Stimulated activated CD4-positive, alpha-beta T cell treated with anti-CD3 and anti-CD28 coated beads, Interleukin-2, amount 100 ng/mL, for 24 hours (primary cell): ENCODE measurements at regions not wholly inside any gene's neighbourhood (a gene's known extent, or its start where the extent isn't known, plus 50 kb on each side); places are given as distances from the start of the nearest gene placed in this dataset.
"Not testable (repeated sequence)": the region's sequence is repeated elsewhere in the genome, so short reads cannot be mapped to it uniquely, and the experiment has no call there.

Experiments
- DNase-seq, 2 donors: peaks; one replicate each; pipeline ENCODE4 v3.0.0-alpha.2; 2020

DNA sequence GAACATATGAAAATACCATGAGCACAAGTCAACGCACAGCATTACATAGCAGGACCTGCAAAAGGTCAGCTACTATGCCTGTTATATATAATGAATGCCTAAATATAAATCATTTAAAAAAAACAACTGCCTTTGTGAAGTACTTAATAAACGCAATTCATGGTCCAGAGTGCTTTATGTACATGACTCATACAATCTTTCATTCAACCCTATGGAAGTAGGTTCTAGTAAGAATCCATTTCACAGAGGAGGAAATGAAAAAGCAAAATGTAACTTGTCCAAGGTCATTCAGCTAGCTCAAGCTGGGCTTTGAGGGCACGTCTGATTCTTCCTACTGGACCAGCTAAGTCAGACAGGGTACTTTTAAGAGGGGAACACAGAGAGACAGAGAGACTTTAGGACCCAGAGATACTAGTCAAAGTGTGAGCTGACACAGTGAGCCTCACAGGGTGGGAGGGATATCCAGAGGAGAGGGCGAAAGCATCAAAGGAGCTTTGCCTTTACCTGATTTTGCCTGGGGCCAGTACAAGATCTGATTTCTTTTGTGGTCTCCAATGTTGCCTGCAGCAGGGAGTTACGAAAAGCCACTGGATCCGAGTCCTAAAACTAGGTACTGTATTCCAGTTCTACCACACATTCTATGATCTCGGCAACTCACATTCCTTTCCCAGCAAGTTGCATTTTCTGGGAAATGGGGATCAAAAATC lies 83.4 kb upstream of the ZFHX3 start:
- no peak for DNase-seq

DNA sequence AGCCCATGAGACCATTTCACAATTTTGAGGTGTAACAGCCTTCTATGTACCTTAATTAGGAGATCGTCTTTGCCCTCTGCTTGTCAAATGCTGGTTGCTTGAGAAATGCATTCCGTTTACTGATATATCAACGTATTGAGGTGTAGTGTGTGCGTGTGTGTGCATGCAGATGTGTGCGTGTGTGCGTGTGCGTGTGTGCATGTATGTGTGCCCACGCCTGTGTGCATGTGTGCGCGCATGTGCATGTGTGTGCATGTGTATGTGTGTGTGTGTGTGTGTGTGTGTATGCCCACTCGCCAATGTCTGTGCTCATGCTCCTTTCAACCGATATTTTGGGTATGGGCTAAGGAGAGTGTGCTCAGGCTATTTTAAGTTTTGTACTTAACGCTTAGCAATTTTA lies 81.5 kb upstream of the ZFHX3 start:
- no peak for DNase-seq

DNA sequence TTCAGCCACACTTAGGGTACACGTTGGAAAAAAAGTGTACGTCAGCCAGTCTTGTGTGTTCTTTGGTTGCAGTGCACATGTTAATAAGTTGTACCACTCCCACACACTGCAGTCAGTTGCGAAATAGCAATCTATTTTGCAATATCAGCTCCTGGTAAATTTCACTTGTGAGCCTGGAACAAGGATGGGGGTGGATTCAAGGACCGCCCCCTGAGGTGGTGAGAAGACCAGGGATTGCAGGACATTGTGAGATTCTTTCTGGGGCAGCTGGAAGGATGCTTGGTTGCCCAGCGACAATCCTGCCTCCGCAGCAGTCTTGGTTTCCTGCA lies 78.6 kb upstream of the ZFHX3 start:
- no peak for DNase-seq

DNA sequence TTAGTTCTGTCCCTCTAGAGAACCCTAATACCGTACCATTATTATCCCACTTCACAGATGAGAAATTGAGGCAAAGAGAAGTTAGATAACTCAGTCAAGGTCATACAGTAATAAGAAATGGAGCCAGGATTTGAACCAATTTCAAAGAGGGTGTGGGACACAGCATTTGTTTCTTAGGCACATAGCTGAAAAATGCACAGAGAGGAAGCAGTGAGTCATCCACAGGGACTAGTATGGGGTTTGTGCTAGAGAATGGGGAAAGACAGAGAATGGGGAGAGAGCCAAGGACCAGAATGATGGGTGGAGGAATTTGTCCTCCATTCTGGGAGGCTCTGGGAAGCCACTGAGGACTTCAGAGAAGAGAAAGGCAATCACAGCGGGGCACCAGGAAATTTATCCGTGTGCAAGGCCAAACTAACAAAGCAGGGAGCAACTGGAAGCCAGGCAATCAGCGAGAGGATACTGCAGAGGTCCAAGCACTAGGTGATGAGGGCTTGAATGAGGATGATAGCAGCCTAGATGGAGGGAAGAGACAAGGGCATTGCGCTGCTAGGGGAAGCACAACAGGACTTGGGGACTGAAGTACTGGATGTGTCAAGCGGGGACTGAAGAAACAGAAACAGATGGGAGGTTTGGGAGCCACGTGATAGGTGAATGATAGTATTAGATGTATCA lies 78.1 kb upstream of the ZFHX3 start:
- no peak for DNase-seq

DNA sequence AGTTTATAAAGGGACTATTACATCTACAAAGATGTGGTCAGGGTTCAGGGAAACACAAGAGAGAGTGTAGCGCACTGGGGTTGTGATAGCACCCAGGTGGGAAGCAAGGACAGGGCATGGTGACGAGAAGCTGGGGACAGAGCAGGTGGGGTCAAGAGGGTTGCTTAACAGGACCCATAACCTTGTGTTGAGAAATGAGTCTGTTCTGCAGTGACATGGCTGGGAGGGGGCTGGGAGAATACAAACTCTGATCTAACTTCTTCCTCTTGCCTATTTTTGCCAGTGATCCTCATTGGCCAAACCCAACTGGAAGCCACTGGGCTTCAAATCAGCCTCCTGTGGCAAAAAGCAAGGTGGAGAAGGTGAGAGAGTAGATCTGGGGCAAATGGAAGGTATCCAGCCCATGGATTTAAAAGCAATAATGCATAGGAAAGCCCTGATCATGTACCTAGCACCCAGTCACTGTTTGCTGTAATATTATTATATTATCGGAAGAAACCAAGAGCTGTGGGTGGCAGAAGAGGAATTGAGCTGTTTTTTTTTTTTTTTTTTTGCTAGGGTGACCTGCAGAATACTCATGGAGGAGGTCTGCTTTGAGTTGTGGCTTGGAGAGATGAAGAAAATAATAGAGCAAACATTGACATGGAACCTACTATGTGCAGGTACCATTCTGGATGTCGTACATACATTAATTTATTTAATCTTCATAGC lies 76.9 kb upstream of the ZFHX3 start:
- DNase-seq = no peak

DNA sequence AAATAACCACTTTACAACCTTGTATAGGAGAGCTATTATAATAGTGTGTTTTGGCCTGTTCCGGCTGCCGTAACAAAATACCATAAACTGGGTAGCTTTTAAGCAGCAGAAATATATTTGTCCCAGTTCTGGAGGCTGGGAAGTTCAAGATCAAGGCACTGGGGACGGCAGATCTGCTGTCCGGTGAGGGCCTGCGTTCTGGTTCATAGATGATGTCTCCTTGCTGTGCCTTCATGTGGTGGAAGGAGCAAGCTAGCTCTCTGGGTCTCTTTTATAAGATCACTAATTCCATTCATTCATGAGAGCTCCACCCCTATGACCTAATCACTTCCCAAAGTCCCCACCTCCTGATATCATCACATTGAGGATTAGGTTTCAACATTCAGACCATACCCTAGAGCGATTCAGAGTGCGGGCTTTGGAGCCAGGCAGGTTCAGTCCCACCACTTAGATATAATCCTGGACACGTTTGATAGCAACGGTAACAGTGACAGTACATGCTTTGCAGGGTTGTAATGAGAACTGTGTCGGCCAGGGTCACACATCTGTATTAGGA lies 76.2 kb upstream of the ZFHX3 start:
- no peak for DNase-seq

DNA sequence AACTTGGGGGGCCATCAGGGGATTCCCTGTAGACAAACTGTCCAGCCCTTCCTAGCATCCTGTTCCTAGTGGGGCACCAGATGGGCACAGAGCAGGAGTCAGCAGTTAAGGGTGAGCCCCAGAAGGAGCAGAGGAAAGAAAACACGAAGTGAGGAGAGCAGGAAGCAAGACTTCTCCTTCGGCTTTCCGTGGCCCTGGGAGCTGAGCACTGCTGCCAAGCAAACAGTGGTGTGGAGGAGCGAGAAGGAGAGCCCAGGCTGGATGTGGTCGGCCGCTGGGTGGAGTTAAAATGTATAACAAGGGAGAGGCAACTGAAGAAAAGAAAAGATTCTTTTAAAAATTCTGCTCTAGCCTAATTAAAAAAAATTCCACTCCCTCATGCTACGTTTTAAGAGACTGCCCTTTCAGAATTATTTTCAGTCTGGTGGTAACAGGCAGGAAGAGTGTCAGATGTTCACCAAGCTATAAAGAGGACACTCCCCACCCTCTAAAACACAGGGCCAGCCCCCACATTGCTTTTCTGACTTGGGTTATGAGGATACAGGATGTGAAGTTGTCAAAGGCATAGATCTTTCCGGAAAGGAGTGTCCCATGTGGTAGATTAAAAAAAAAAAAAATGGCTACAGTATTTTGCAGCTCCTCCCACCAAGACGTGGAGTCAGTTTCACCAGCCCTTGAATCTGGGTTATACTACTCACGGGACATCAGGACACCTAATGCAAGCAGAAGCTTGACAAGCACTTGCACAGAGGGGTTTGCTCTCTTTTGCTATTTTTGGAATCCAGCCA lies 74.9 kb upstream of the ZFHX3 start:
- no peak for DNase-seq

DNA sequence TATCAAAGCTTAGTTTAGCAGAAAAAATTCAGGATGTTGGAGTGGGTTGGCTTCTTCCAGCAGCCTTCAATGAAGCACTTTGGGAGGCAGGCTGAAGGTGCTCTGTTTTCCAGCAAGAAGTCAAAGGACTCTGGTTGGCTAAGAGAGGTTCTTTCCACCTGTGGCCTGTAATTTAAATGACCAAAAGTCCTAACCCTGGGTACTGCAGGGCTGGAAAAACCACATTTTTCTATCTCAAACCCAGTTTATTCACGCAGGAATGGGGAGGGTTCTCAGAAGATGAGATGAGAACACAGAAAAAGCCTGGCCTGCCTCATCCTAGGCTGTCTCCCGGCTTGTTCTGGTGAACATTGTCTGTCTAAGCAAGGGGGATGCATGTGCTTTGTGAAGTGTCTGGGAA lies 68.6 kb upstream of the ZFHX3 start:
- no peak for DNase-seq

DNA sequence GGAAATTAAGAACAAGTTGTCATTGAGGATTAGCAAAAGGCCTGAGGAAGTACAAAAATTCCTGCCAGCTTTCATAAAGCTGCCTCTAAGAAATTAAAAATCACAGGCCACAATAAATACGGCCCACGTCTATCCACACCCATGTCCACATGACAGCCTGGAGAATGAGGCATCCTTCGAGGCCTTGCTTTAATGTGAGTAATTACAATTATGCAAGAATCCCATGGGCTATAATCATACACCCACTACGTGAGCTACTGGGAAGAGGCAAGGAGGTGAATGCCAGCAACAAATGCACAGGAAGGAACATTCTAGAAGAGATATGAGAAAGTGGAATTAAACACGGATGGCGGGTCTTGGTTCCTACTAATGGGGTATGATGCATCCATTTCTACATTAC lies 65.4 kb upstream of the ZFHX3 start:
- DNase-seq = no peak

DNA sequence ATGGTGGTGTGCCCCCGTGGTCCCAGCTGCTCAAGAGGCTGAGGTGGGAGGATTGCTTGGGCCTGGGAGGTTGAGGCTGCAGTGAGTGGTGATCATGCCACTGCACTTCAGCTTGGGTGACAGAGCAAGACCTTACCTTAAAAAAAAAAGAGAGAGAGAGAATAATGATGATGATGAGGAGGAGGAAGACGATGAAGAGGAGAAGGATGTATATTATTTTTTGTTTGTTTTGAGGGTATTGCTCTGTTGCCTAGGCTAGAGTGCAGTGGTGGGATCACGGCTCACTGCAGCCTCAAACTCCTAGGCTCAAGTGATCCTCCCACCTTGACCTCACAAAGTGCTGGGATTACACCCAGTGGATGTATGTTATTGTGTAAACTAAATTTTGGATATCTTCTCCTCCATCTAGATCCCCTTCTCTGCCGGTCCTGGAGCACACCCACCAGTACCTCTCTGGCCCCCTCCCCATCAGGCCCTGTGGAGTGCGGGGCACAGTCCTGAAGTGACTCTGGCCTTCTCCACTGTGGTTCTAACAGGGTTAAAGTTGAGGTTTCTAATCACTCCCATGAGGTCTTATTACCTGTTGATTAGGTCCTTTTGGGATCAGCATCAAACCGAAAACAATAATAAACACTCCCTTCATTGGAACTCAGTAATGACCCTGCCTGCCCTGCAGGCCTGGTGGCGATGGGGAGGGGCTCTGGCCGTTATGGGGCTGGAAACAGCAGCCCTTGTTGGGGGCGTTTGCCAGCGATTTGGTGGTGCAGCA lies 60.5 kb upstream of the ZFHX3 start:
- no peak for DNase-seq

DNA sequence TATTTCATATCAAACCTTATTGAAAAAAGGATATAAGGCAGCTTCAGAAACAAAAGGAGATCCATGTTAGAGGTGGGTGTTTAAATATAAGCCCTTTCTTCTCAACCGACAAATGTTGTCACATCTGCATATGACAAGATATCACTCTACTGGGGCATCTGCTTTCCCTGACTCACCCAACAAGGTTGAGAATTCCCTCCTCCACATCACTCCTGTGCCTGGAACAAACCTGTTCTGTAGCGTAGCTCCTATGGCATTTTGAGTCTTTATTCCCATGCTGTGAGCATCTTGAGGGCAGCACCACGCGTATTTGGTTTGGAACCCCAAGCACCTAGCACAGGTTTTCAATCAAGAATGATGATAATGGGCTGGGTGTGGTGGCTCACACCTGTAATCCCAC lies 59.4 kb upstream of the ZFHX3 start:
- no peak for DNase-seq

DNA sequence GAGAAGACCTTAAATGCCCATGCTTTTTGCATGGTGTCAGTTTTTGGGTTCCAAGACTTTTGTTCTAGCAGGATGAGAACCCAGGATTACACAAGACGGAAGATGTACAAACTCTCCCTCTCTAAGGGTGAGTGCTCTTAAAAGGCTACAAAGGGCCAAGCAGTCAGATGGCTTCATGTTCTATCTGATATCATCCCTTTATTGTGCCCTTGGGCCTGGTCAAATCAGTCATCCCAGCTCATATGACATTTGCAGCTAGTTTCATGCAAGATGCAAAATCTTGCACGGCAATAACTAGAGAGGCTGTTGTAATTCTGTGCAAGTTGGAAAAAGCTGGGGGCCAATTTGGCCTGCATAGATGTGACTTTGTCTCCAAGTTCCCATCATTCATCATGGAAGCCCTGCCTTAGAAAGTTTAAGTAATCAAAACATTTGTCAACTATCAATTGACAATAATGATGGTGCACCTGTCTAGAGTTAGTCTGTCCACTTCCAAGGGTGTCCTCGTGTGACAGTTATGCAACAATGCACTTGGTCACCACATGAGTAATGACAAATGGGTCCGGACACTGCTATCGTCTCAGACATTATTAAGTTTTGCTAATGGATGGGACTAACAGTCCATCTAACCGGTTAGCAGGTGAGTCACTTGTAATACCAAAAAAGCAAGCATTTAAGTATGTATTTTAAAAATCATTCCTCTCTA lies 58.6 kb upstream of the ZFHX3 start:
- DNase-seq = no peak

DNA sequence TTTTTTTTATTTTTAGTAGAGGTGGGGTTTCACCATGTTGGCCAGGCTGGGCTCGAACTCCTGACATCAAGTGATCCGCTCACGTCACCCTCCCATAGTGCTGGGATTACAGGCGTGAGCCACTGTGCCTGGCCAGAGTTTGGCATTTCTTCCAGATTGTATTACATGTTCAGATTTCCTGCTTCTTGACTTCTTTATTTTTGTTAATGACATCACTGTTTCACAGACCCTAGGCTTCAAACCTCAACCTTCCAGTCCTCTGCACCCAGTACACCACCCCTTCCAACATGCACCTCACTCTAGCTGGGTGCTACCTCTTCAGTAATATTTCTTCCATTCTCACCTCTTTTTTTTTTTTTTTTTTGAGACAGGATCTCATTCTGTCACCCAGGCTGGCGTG lies 53.6 kb upstream of the ZFHX3 start:
- DNase-seq = no peak

DNA sequence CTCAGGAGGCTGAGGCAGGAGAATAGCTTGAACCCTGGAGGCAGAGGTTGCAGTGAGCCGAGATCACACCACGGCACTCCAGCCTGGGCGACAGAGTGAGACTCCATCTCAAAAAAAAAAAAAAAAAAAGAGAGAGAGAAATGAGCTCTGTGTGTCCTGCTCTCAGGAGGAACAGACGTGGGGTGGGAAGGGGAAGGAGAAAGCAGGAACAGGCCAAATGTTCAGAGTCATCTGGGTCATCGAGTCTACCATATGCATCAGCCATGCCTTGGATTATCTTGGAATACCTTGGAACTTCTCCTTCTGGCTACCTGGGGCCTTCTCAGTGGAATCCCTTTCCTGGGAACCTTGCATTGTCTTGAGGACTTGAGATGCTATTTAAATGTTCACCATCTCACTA lies 51.7 kb upstream of the ZFHX3 start:
- not testable (repeated sequence) for DNase-seq
